ENCODE measurements at regions not wholly inside any gene's neighbourhood (a gene's known extent, or its start where the extent isn't known, plus 50 kb on each side); places are given as distances from the start of the nearest gene placed in this dataset.

GRCh38 chr9:108014353-108014752, 524.8 kb upstream of the KLF4 start:
- peaks cover 21% of the 10 kb centered on the region for H3K9me3 Mint-ChIP-seq
- no peaks in the 10 kb centered on the region for H3K4me1 Mint-ChIP-seq (ENCODE audit: low read depth)
- no peak overlapping the region for H3K4me3 Mint-ChIP-seq
- H3K36me3 Mint-ChIP-seq (ENCODE audit: low read depth): no peaks in the 10 kb centered on the region
- no peaks in the 10 kb centered on the region for H3K27me3 Mint-ChIP-seq (ENCODE audit: low read depth)
- H3K27ac Mint-ChIP-seq: no peak overlapping the region

- H3K4me3 Mint-ChIP-seq: no peak overlapping the region
- peaks cover 17% of the 10 kb centered on the region for H3K9me3 Mint-ChIP-seq
- H3K4me1 Mint-ChIP-seq (ENCODE audit: low read depth): no peaks in the 10 kb centered on the region
- no peaks in the 10 kb centered on the region for H3K27me3 Mint-ChIP-seq (ENCODE audit: low read depth)
- no peaks in the 10 kb centered on the region for H3K36me3 Mint-ChIP-seq (ENCODE audit: low read depth)
- no peak overlapping the region for H3K27ac Mint-ChIP-seq
Measured at GRCh38 chr9:108012886-108013665, 523.5 kb upstream of the KLF4 start.

- Mint-ChIP-seq H3K4me1 (ENCODE audit: low read depth) (no peaks in the 10 kb centered on the region), H3K27ac (no peak overlapping the region), H3K4me3 (no peak overlapping the region), H3K36me3 (ENCODE audit: low read depth) (no peaks in the 10 kb centered on the region), H3K9me3 (peaks cover 14% of the 10 kb centered on the region), H3K27me3 (ENCODE audit: low read depth) (no peaks in the 10 kb centered on the region)
Measured at GRCh38 chr9:108012405-108012804, 522.8 kb upstream of the KLF4 start.

- H3K27ac Mint-ChIP-seq: no peak overlapping the region
- no peak overlapping the region for H3K4me3 Mint-ChIP-seq
- H3K4me1 Mint-ChIP-seq (ENCODE audit: low read depth): no peaks in the 10 kb centered on the region
- H3K9me3 Mint-ChIP-seq: peaks cover 7% of the 10 kb centered on the region
- H3K36me3 Mint-ChIP-seq (ENCODE audit: low read depth): no peaks in the 10 kb centered on the region
- no peaks in the 10 kb centered on the region for H3K27me3 Mint-ChIP-seq (ENCODE audit: low read depth)
Measured at GRCh38 chr9:108003526-108003925, 514.0 kb upstream of the KLF4 start.

GRCh38 chr9:108002371-108002956, 512.9 kb upstream of the KLF4 start:
- no peak overlapping the region for H3K27ac Mint-ChIP-seq
- H3K27me3 Mint-ChIP-seq (ENCODE audit: low read depth): no peaks in the 10 kb centered on the region
- no peak overlapping the region for H3K4me3 Mint-ChIP-seq
- H3K9me3 Mint-ChIP-seq: peaks cover 7% of the 10 kb centered on the region
- H3K36me3 Mint-ChIP-seq (ENCODE audit: low read depth): no peaks in the 10 kb centered on the region
- H3K4me1 Mint-ChIP-seq (ENCODE audit: low read depth): no peaks in the 10 kb centered on the region

- no peak overlapping the region for H3K27ac Mint-ChIP-seq
- H3K36me3 Mint-ChIP-seq (ENCODE audit: low read depth): no peaks in the 10 kb centered on the region
- no peaks in the 10 kb centered on the region for H3K27me3 Mint-ChIP-seq (ENCODE audit: low read depth)
- H3K4me3 Mint-ChIP-seq: no peak overlapping the region
- peaks cover 7% of the 10 kb centered on the region for H3K9me3 Mint-ChIP-seq
- H3K4me1 Mint-ChIP-seq (ENCODE audit: low read depth): no peaks in the 10 kb centered on the region
Measured at GRCh38 chr9:108001237-108001636, 511.7 kb upstream of the KLF4 start.

- H3K9me3 Mint-ChIP-seq: peaks cover 7% of the 10 kb centered on the region
- H3K27me3 Mint-ChIP-seq (ENCODE audit: low read depth): no peaks in the 10 kb centered on the region
- no peaks in the 10 kb centered on the region for H3K4me1 Mint-ChIP-seq (ENCODE audit: low read depth)
Measured at GRCh38 chr9:107999890-108000289, 510.3 kb upstream of the KLF4 start.

GRCh38 chr9:107999011-107999410, 509.4 kb upstream of the KLF4 start:
- no peaks in the 10 kb centered on the region for H3K4me1 Mint-ChIP-seq (ENCODE audit: low read depth)
- H3K27ac Mint-ChIP-seq: no peak overlapping the region
- no peak overlapping the region for H3K4me3 Mint-ChIP-seq
- H3K9me3 Mint-ChIP-seq: peaks cover 7% of the 10 kb centered on the region
- no peaks in the 10 kb centered on the region for H3K27me3 Mint-ChIP-seq (ENCODE audit: low read depth)
- H3K36me3 Mint-ChIP-seq (ENCODE audit: low read depth): no peaks in the 10 kb centered on the region

More at GRCh38 chr9:107999890-108000289, 510.3 kb upstream of the KLF4 start:
- Mint-ChIP-seq H3K4me3 (no peak overlapping the region), H3K27ac (no peak overlapping the region), H3K36me3 (ENCODE audit: low read depth) (no peaks in the 10 kb centered on the region)

GRCh38 chr9:107994648-107995047, 505.1 kb upstream of the KLF4 start:
- H3K36me3 Mint-ChIP-seq (ENCODE audit: low read depth): no peaks in the 10 kb centered on the region
- H3K4me3 Mint-ChIP-seq: no peak overlapping the region
- H3K27me3 Mint-ChIP-seq (ENCODE audit: low read depth): no peaks in the 10 kb centered on the region
- no peaks in the 10 kb centered on the region for H3K9me3 Mint-ChIP-seq
- no peaks in the 10 kb centered on the region for H3K4me1 Mint-ChIP-seq (ENCODE audit: low read depth)
- H3K27ac Mint-ChIP-seq: no peak overlapping the region

GRCh38 chr9:107992271-107992670, 502.7 kb upstream of the KLF4 start:
- no peak overlapping the region for H3K27ac Mint-ChIP-seq
- no peaks in the 10 kb centered on the region for H3K4me1 Mint-ChIP-seq (ENCODE audit: low read depth)
- H3K4me3 Mint-ChIP-seq: no peak overlapping the region
- no peaks in the 10 kb centered on the region for H3K36me3 Mint-ChIP-seq (ENCODE audit: low read depth)
- H3K27me3 Mint-ChIP-seq (ENCODE audit: low read depth): no peaks in the 10 kb centered on the region
- no peaks in the 10 kb centered on the region for H3K9me3 Mint-ChIP-seq

- H3K27me3 Mint-ChIP-seq (ENCODE audit: low read depth): no peaks in the 10 kb centered on the region
- H3K9me3 Mint-ChIP-seq: no peaks in the 10 kb centered on the region
- no peak overlapping the region for H3K27ac Mint-ChIP-seq
- no peaks in the 10 kb centered on the region for H3K4me1 Mint-ChIP-seq (ENCODE audit: low read depth)
- no peak overlapping the region for H3K4me3 Mint-ChIP-seq
- no peaks in the 10 kb centered on the region for H3K36me3 Mint-ChIP-seq (ENCODE audit: low read depth)
Measured at GRCh38 chr9:107991581-107991980, 502.0 kb upstream of the KLF4 start.

GRCh38 chr9:107989544-107989943, 500.0 kb upstream of the KLF4 start:
- H3K9me3 Mint-ChIP-seq: no peaks in the 10 kb centered on the region
- no peaks in the 10 kb centered on the region for H3K36me3 Mint-ChIP-seq (ENCODE audit: low read depth)
- no peak overlapping the region for H3K4me3 Mint-ChIP-seq
- no peak overlapping the region for H3K27ac Mint-ChIP-seq
- no peaks in the 10 kb centered on the region for H3K4me1 Mint-ChIP-seq (ENCODE audit: low read depth)
- H3K27me3 Mint-ChIP-seq (ENCODE audit: low read depth): no peaks in the 10 kb centered on the region

- Mint-ChIP-seq H3K4me1 (ENCODE audit: low read depth) (no peaks in the 10 kb centered on the region), H3K4me3 (no peak overlapping the region), H3K36me3 (ENCODE audit: low read depth) (no peaks in the 10 kb centered on the region), H3K27me3 (ENCODE audit: low read depth) (no peaks in the 10 kb centered on the region), H3K9me3 (no peaks in the 10 kb centered on the region), H3K27ac (no peak overlapping the region)
Measured at GRCh38 chr9:107989099-107989498, 499.5 kb upstream of the KLF4 start.

GRCh38 chr9:107984956-107985355, 495.4 kb upstream of the KLF4 start:
- no peaks in the 10 kb centered on the region for H3K4me1 Mint-ChIP-seq (ENCODE audit: low read depth)

GRCh38 chr9:107983762-107984161, 494.2 kb upstream of the KLF4 start:
- Mint-ChIP-seq H3K4me3 (no peak overlapping the region), H3K36me3 (ENCODE audit: low read depth) (no peaks in the 10 kb centered on the region), H3K9me3 (no peaks in the 10 kb centered on the region), H3K27ac (no peak overlapping the region), H3K27me3 (ENCODE audit: low read depth) (no peaks in the 10 kb centered on the region), H3K4me1 (ENCODE audit: low read depth) (no peaks in the 10 kb centered on the region)

More at GRCh38 chr9:107984956-107985355, 495.4 kb upstream of the KLF4 start:
- no peak overlapping the region for H3K4me3 Mint-ChIP-seq
- H3K27ac Mint-ChIP-seq: no peak overlapping the region
- H3K9me3 Mint-ChIP-seq: no peaks in the 10 kb centered on the region
- no peaks in the 10 kb centered on the region for H3K36me3 Mint-ChIP-seq (ENCODE audit: low read depth)
- no peaks in the 10 kb centered on the region for H3K27me3 Mint-ChIP-seq (ENCODE audit: low read depth)
